ENCODE measurements at regions not wholly inside any gene's neighbourhood (a gene's known extent, or its start where the extent isn't known, plus 50 kb on each side); places are given as distances from the start of the nearest gene placed in this dataset.

- TF ChIP-seq ZNF850 (CRISPR knock-in tag; conservative IDR thresholded peaks at IDR 0.05) (no peak), HNF4G (IDR thresholded peaks at IDR 0.05; ENCODE audit: borderline replicate concordance, low read depth, low read length) (peak; percentile 49; the same call in 1 of the 2 replicates), HNF4G (CRISPR knock-in tag; IDR thresholded peaks at IDR 0.05; ENCODE audit: borderline replicate concordance, low read depth) (peak; percentile 62; the same call in 1 of the 2 replicates), CHD4 (IDR thresholded peaks at IDR 0.05; ENCODE audit: borderline replicate concordance, low read length) (no peak), CEBPG (CRISPR knock-in tag; IDR thresholded peaks at IDR 0.05) (0 out of 2 replicates have a peak, but pooled peaks have one; percentile 14), TARDBP (CRISPR knock-in tag; IDR thresholded peaks at IDR 0.05) (peak; percentile 31; the same call in 1 of the 2 replicates), HNF1B (CRISPR knock-in tag; IDR thresholded peaks at IDR 0.05) (peak; percentile 67; the same call in 1 of the 2 replicates), FLYWCH1 (CRISPR knock-in tag; IDR thresholded peaks at IDR 0.05) (no peak), EZH2 (conservative IDR thresholded peaks at IDR 0.05; ENCODE audit: low read depth, low read length) (no peak), KAT7 (CRISPR knock-in tag; IDR thresholded peaks at IDR 0.05; ENCODE audit: borderline replicate concordance) (0 out of 2 replicates have a peak, but pooled peaks have one; percentile 77), ZNF607 (CRISPR knock-in tag; IDR thresholded peaks at IDR 0.05; ENCODE audit: borderline replicate concordance) (peak; percentile 57; the same call in 1 of the 2 replicates), ZNF512B (CRISPR knock-in tag; IDR thresholded peaks at IDR 0.05; ENCODE audit: borderline replicate concordance) (no peak; the same call in 1 of the 2 replicates), ZBTB39 (CRISPR knock-in tag; IDR thresholded peaks at IDR 0.05) (no peak), ZKSCAN1 (IDR thresholded peaks at IDR 0.05; ENCODE audit: low read length) (no peak), KDM2A (CRISPR knock-in tag; IDR thresholded peaks at IDR 0.05; ENCODE audit: borderline replicate concordance, low read depth) (peak; percentile 58; the same call in 1 of the 2 replicates), ZNF687 (CRISPR knock-in tag; IDR thresholded peaks at IDR 0.05) (peak; percentile 92), ELK4 (CRISPR knock-in tag; IDR thresholded peaks at IDR 0.05; ENCODE audit: borderline replicate concordance) (no peak)
Measured at GRCh38 chr1:8077120-8077573, 51.0 kb upstream of the ERRFI1 start (continued).
